ENCODE measurements at regions not wholly inside any gene's neighbourhood (a gene's known extent, or its start where the extent isn't known, plus 50 kb on each side); places are given as distances from the start of the nearest gene placed in this dataset.

DNA sequence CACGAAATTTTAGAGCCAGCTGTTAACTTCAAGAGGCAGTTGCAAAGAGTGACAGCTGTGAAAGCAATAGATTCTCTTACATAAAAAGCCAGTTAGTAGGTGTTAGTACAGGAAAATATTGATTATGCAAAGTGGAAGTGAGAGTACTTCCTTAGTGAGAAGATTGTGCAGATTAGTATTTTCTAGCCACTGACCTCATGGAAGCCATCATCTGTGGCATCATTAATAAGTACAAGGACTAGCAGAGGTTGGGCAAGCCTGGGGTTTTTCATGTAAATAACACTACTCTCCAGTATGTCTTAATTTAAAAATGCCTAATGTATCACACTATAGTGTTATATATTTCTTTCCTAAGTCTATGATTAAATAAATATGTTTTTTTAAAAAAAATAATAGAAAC is 166.2 kb upstream of the DTNA start:
- Histone ChIP-seq H3K4me3 (no peak overlapping the region), H3K27ac (no peak overlapping the region), H3K4me1 (no peaks in the 10 kb centered on the region), H3K27me3 (no peaks in the 10 kb centered on the region), H3K36me3 (no peaks in the 10 kb centered on the region), H3K9me3 (no peaks in the 10 kb centered on the region)
- DNase-seq, result no peak
- TF ChIP-seq, protein P1, sequence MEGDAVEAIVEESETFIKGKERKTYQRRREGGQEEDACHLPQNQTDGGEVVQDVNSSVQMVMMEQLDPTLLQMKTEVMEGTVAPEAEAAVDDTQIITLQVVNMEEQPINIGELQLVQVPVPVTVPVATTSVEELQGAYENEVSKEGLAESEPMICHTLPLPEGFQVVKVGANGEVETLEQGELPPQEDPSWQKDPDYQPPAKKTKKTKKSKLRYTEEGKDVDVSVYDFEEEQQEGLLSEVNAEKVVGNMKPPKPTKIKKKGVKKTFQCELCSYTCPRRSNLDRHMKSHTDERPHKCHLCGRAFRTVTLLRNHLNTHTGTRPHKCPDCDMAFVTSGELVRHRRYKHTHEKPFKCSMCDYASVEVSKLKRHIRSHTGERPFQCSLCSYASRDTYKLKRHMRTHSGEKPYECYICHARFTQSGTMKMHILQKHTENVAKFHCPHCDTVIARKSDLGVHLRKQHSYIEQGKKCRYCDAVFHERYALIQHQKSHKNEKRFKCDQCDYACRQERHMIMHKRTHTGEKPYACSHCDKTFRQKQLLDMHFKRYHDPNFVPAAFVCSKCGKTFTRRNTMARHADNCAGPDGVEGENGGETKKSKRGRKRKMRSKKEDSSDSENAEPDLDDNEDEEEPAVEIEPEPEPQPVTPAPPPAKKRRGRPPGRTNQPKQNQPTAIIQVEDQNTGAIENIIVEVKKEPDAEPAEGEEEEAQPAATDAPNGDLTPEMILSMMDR (IDR thresholded peaks at IDR 0.05), result no peak
- ATAC-seq, result peak in 1 of 4 donors; percentile 29
- intact Hi-C loops (cut with DNase I), result no loop called here
- WGBS (ENCODE audit: insufficient coverage, low coverage, low lambda C conversion rate, missing lambda C conversion rate), result 53% methylated on average over 1 of the region's 1 CpG

DNA sequence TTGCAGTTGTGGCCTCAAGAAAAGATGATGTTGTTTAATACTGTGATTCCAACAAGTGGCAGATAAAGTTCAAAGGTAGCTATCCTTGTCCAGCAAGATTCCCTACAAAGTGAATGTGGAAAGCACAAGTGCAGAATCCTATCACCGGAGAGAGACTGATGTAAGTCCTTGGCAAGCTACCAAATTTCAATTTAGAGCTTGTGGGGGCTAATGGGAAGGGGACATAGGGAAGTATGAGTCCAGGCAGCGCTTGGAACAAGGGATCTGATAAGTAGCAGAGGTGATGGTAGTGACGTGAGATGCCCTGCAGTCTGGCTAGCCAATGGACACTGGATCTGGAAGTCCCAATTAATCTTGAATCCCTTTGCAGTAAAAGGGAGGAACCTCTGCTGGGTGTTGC is 165.2 kb upstream of the DTNA start:
- H3K36me3 ChIP-seq, result no peaks in the 10 kb centered on the region
- no peaks in the 10 kb centered on the region for H3K4me1 ChIP-seq
- DNase-seq (no peak), ATAC-seq (no peak)
- TF ChIP-seq, protein P1 (IDR thresholded peaks at IDR 0.05), result no peak
- no peak for TF ChIP-seq POLR2A (IDR thresholded peaks at IDR 0.05)
- no peak overlapping the region for H3K27ac ChIP-seq
- 70% methylated on average over 3 of the region's 3 CpGs for WGBS (ENCODE audit: insufficient coverage, low coverage, low lambda C conversion rate, missing lambda C conversion rate)
- H3K27me3 ChIP-seq, result no peaks in the 10 kb centered on the region
- intact Hi-C loops (cut with DNase I), result no loop called here
- H3K9me3 ChIP-seq, result no peaks in the 10 kb centered on the region
- no peak overlapping the region for H3K4me3 ChIP-seq

DNA sequence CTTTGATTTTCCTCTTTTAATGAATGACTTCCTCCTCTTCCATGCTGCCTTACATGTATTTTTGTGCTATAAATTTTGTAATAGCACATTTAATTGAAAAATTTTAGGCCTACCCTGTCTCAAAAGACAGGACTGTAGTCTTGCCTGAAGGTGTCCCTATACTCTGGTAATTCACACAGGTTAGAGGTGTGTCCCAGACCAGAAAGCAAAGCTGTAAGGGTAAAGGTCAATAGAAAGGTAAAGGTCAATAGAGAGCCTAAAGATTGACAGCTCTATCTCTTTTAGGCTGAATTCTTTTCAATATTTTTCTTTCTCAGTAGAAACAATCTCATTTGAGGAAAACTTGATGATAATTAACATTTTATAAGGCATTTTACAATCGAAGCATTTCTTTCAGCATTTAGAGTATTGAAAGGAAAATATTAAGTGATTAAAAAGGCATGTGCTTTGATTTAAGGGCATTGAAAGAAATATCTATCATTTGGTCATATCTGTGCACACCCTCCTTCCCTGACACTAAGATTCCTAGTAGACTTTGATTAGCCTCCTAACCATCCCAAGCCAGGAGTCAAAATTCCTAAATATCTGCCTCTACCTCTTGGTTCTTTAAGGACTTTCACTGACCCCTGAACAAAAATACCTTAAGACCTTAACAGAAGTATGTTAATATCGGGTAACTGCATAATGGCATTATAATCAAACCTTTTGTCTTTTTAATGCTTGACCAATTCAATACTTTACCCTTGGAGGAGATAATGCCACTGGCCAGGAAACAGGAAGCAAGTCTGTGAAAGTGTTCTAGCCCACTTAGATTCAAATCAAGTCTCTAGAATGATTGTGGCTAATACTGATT is 161.8 kb upstream of the DTNA start:
- WGBS (ENCODE audit: insufficient coverage, low coverage, low lambda C conversion rate, missing lambda C conversion rate), result 35% methylated on average over 2 of the region's 2 CpGs
- TF ChIP-seq, protein P1 (IDR thresholded peaks at IDR 0.05), result peak in 3 of 4 donors; percentile 10 to 20 (median 13)
- TF ChIP-seq POLR2A (IDR thresholded peaks at IDR 0.05), result no peak

DNA sequence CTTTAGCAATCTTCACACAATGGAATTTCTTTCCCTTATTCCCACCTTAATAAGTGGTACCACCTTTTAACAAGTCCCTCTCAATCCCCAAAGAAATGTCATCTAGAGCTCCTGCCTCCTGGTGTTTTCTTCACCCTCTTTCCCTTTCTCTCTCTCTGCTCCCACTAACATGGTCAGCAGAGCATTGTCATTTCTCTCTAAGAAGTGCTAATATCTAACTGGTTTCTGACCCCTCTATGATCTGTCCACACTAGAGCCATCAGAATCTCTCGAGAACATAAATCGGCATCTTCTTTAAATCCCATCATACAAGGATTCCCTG is 161.2 kb upstream of the DTNA start:
- ATAC-seq, result no peak
- H3K27ac ChIP-seq, result no peak overlapping the region
- WGBS (ENCODE audit: insufficient coverage, low coverage, low lambda C conversion rate, missing lambda C conversion rate), result 92% methylated on average over 2 of the region's 2 CpGs
- no peak for TF ChIP-seq POLR2A (IDR thresholded peaks at IDR 0.05)
- TF ChIP-seq, protein P1 (IDR thresholded peaks at IDR 0.05), result no peak
- no peaks in the 10 kb centered on the region for H3K27me3 ChIP-seq
- H3K4me1 ChIP-seq, result no peaks in the 10 kb centered on the region
- H3K36me3 ChIP-seq, result no peaks in the 10 kb centered on the region
- no peak overlapping the region for H3K4me3 ChIP-seq
- DNase-seq, result no peak
- intact Hi-C loops (cut with DNase I), result no loop called here
- no peaks in the 10 kb centered on the region for H3K9me3 ChIP-seq

More for the DNA sequence above, 161.8 kb upstream of the DTNA start:
- no peak overlapping the region for H3K27ac ChIP-seq
- no peaks in the 10 kb centered on the region for H3K4me1 ChIP-seq
- ATAC-seq (peak; percentile 64 to 93 (median 69)), DNase-seq (no peak)
- no peaks in the 10 kb centered on the region for H3K9me3 ChIP-seq
- no peaks in the 10 kb centered on the region for H3K36me3 ChIP-seq
- no peak overlapping the region for H3K4me3 ChIP-seq
- no peaks in the 10 kb centered on the region for H3K27me3 ChIP-seq
- intact Hi-C loops (cut with DNase I), result no loop called here
